Hippocampal formation (tissue), 2 donors: ENCODE measurements at regions not wholly inside any gene's neighbourhood (a gene's known extent, or its start where the extent isn't known, plus 50 kb on each side); places are given as distances from the start of the nearest gene placed in this dataset.

ENCODE experiments used
- DNase-seq, 2 donors: peaks; one replicate each; lab custom pipeline; 2025; lab: John Stamatoyannopoulos, UW

DNA sequence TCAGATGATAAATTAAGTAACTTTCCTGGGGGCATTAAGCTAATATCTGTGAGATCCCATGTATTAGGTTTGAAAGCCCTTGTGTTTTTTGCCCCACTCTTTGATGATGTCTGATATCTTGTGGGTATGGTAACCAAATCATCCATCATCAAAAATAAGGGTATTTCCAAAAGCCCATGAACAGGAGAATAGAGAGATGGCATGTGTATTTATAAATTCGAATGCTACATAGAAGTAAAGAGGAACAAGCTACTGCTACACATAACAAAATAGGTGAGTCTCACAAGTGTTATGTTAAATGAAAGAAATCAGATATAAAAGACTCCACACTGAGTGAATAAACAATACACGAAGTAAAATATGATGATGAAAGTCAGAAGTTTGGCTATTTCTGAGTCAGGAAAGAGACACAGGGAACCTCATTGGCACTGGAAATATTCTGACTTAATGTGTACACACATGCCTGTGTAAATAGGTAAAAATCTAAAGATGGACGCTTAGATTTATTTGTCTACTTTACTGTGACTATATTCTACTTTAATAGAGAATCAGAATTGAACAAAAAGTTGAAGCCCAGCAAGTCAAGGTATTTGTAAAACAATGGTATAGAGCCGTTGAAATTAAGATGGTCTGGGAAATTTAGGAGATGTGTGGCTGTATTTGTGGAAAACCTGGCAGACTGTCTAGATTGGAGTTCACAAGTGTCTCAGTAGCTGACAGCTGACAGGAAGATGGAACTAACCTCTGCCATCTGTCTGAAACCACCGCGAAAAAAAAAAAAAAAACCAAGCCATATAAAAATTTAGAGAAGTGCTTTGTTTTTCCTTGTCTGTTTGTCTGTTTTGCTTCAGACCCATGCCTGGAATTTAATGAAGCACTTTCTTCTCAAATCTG lies 111.0 kb upstream of the TGFBR2 start:
- no peak for DNase-seq

DNA sequence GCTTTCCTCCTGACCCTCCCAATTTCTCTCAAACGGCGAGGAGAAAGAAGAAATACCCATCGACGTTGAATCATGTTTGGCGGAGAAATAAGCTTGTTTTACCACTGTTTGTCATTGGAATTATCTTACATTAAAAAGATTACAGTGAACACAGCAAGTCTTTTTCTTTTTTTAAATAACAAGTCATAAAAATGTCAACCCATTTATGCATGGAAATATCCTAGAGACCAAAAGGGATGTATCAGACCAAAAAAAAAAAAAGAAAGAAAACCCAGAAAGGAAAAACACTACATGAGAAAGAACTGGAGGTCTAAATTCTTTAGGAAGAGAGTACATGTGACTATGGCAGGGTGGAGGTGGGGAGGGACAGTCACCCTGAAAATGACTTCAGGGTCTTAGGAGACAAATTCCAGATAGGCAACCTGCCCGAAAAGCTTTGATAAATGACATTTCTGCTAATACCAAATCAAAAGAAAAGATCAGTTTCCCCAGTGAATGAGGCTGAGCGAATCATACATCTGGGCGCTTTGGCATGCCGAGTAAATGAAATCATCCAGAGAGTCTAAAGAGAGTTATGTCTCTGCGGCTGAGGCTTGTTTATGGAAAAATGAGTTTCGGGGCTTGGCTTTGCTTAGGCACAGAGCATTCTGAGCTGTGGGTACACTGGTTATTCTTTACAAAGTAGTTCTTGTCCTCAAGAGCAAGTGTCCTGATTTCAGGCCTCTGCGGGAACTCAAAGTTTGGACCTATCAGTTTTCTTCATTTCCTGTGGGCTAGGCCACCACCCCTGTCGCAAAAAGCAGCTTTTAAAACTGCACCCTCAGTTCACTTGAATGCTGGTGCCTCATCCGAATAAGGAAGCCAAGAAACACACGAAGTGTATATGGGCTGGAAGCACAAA lies 110.1 kb upstream of the TGFBR2 start:
- DNase-seq = no peak

GRCh38 chr3:30498587-30498967 lies 107.8 kb upstream of the TGFBR2 start:
- DNase-seq = no peak

DNA sequence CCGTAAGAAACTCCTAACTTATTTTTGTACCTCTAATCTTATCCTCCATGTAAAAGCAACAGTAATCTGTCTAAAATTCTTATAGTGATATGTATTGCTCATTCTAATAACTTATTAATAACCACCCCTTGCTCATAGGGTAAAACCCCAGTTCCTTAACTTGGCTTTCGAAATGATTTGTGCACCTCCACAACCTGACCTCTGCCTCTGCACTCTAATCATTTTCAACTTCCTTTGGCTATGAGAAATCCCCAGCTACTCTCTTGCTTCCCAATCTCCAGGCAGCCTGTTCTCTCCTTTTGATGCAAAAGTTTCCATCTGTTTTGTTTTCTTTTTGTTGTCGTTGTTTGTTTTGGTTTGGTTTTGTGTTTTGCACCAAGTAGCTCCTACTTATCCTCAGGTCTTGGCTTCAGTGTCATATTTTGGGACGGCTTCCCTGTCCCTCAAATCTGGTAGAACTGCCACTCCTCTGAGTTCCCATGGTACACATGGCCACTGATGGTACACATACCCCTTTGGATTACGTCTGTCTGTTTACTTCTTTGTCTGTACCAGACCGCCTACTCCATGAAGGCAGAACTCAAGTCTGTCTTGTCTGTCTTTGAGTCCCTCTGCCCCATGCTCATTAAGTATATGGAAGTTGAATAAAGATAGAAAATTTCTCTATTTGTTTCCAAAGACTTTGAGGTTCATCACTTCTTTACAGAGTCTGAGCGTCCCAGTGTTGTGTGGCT lies 105.6 kb upstream of the TGFBR2 start:
- no peak for DNase-seq

DNA sequence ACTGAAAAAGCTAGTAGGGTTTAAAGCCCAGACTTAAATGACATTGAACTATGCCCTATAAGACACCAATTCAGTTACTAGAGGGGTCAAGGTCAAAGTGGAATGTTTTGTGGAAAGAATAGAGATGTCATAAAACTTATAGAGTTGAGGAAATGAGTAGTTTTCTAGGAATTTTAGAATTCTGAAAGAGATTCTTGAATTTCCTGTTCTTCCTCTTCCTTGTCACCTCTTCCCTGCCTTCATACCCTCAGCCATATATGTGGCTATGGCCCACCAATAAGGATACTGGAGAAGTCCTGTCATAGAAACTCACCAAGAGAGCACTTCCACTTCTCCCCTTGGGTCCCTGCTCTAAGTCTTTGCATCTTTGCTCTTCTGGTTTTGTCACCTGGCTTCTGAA lies 104.9 kb upstream of the TGFBR2 start:
- no peak for DNase-seq

- DNase-seq = no peak
These were observed 104.2 kb upstream of the TGFBR2 start for GRCh38 chr3:30502051-30502741.

- no peak for DNase-seq
These were observed 103.7 kb upstream of the TGFBR2 start for GRCh38 chr3:30502742-30503073.

GRCh38 chr3:30503446-30503845 lies 103.0 kb upstream of the TGFBR2 start:
- DNase-seq = no peak

GRCh38 chr3:30504939-30505338 lies 101.5 kb upstream of the TGFBR2 start:
- DNase-seq = no peak

DNA sequence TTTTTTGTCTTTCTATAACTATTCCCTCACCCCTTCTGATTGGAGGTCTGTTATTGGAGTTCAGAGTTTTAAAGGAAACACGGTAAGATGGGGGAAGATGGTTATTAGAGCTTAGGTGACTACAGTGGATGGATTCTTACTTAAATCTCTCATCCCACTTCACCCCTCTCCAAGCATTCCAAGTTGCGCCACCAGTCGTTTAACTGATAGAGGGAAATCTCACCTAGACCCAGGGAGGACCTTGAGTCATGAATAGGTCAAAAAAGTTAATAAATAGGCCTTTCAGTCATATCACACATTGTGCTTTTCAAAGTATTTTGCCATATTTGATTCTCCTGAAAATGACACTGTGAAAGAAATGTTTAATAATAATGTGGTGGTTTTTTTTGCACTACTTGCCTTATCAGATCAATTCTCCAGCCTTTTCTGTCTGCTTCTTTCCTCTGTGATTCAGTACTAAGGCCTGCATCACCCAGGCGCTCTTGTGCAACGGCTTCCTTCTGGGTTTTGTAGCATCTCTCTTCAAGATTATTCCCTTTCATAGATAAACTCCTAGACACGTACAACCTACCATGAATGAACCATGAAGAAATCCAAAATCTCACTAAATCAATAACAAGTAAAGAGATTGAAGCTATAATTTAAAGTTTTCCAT lies 100.4 kb upstream of the TGFBR2 start:
- DNase-seq = no peak

- DNase-seq = no peak
These were observed 98.1 kb upstream of the TGFBR2 start for GRCh38 chr3:30508339-30508738.

DNA sequence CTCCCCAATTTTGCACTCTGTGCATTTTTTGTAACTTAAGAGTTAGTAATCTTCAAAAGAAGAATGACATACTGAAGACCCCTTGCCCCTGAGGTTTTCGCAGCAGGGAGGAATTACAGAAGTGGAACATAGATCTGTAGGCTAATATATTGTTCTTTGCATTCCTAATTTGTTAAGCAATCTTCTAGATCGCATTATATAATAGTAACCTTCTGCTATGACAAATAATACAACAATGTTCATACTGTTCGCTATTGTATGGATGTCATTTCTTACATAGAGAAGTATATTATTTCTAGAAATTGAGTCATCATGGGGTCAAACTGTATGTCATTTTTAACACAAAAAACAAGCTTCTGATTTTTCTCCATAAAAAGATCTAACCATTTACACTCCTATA lies 95.8 kb upstream of the TGFBR2 start:
- no peak for DNase-seq

DNA sequence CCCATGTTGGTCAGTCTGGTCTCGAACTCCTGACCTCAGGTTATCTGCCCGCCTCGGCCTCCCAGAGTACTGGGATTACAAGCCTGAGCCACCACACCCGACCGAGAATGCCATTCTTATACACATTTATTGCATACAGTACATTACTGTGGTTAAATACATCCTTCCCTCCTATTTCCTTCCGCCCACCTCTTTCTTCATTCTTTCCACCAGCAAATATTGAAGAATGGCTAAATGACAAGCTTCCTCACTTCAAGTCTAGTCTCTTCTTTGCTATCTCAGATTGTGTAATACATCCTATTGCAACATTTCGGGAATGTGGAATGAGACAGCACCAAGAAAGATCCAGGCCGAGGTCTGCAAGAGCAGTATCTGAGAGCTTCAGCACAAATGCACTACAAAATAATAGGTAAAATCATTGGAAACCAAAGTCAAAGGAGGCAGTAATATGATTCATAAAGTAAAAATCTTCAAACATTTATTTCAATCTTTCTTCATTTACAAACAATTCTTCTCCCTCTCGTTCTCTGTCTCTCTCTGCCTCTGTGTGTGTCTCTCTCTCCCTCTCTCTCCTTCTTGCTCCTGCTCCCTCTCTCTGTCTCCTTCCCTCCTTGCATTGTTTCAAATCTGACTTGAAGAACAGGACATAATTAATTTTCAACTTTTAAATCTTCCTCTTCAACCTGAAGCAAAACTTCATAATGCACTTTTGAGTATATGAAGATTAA lies 94.7 kb upstream of the TGFBR2 start:
- DNase-seq = no peak

- no peak for DNase-seq
These were observed 93.8 kb upstream of the TGFBR2 start for GRCh38 chr3:30512576-30512975.

DNA sequence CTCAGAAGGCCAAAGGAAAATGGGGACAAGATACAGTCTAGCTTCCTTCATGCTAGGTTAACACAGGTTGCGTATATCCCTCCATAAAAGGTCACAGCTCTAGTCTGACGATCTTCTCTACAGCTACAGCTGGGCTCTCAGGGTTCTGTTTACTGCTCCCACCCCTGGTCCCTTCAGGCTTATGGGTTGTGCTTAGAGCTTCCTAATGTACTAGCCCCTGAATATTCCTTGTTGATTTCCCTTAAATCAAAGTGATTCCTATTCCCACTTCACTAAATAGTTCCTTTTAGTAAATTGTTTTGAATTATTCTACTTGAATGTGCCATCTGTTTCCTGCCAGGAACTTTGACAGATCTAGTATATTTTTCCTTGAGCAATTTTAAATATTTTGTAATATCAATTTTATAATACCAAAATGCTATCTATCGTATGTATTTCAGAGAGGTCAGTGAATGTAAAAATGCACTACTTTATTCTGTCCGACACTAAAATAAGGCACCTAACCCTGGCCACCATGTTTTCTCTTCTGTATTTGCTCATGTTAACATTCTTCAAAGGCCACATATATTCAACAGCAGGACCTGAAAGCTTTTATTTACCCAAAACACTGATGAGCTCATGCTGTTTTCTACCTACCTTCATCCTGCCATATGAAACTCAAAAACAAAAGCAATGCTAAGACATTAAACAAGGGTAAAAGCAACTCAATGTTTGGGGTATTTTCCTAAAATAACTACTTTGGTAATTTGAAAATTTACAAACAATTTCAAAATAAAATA lies 92.8 kb upstream of the TGFBR2 start:
- DNase-seq = no peak

DNA sequence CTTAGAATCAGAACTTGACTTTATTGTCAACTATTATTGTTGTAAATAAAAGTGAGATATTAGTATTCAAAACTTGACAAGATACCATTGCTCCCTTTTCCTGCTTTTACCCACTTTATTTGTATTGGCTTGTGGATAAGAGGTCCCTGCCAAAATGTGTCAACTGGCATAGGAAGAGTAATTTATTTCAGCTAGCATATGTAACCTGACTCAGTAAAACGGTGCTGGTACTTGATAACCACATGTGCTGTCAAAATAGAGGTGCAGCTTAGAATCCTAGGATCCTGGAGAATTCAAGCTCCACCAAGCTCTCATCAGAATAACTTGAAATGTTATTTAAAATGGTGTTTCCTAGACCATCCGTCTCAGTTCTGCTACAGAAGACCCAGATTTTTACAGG lies 90.2 kb upstream of the TGFBR2 start:
- DNase-seq = no peak

GRCh38 chr3:30518181-30518864 lies 88.1 kb upstream of the TGFBR2 start:
- DNase-seq = no peak

DNA sequence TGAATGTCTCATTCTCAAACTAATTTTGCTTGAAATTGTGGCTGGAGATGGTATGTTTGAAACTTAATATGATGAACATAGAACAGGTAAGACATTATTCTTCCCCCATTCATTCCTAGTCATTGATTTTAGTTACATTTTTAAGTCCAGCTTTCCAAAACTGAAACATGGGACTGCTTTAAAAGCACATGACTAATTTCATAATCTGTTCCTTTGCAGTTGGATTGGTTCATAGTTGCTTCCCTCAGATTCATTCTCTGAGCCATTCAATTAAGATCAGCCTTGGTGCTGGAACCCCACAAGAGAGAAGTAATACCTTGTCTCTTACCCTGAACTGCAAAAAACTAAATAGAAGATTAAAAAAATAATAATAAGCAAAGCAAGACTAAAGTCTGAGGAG lies 87.5 kb upstream of the TGFBR2 start:
- DNase-seq = no peak

GRCh38 chr3:30520699-30521098 lies 85.7 kb upstream of the TGFBR2 start:
- DNase-seq = no peak
